Posterior vena cava (tissue), 2 donors: ENCODE measurements at regions not wholly inside any gene's neighbourhood (a gene's known extent, or its start where the extent isn't known, plus 50 kb on each side); places are given as distances from the start of the nearest gene placed in this dataset.

Experiments
- DNase-seq: peaks from one replicate; pipeline ENCODE4 v3.0.0-alpha.2; 2020; ENCODE audit warnings: low spot score
- intact Hi-C, 2 donors: fragments of 100-400 bp; cut with DNase I; formaldehyde crosslinking; loops; one replicate each; pipeline versions ENCODE4 v1.14.1 to v1.14.2; 2022 to 2023
- microRNA-seq, 2 donors: library from miRNA; unstranded; fragments of <30 nt; microRNA quantifications; one replicate each; pipeline ENCODE4 v1.2.0, GENCODE V29; 2020 to 2021; ENCODE audit warnings: borderline microRNAs expressed in 2 of 2
- donor health status: DM: yes; HTN: yes; CAD: no.
- donor health status: DM: yes; HTN: yes; CAD: no.

GRCh38 chr22:22830957-22831688, 56.5 kb upstream of the IGLL5 start:
- intact Hi-C loops: no loop called here

GRCh38 chr22:22833059-22833458, 54.6 kb upstream of the IGLL5 start:
- DNase-seq: no peak
- intact Hi-C loops: no loop called here

More at GRCh38 chr22:22830957-22831688, 56.5 kb upstream of the IGLL5 start:
- DNase-seq: no peak

GRCh38 chr22:22833488-22833887, 54.1 kb upstream of the IGLL5 start:
- no peak for DNase-seq
- intact Hi-C loops: no loop called here

GRCh38 chr22:22834204-22834603, 53.4 kb upstream of the IGLL5 start:
- intact Hi-C loops: no loop called here
- no peak for DNase-seq

- DNase-seq: no peak
- intact Hi-C loops: no loop called here
These were observed 52.8 kb upstream of the IGLL5 start for GRCh38 chr22:22834783-22835182.

- intact Hi-C loops: no loop called here
- DNase-seq: no peak
These were observed 52.4 kb upstream of the IGLL5 start for GRCh38 chr22:22835242-22835641.

GRCh38 chr22:22835771-22836291, 51.8 kb upstream of the IGLL5 start:
- intact Hi-C loops: no loop called here
- no peak for DNase-seq

GRCh38 chr22:22836635-22837034, 51.0 kb upstream of the IGLL5 start:
- DNase-seq: no peak
- intact Hi-C loops: no loop called here

Small RNA genes in the stretch of these regions (microRNA-seq; reads per million reads assigned to microRNA genes)
- 0 reads per million in 2 donors for gene MIR650
